ENCODE measurements at regions not wholly inside any gene's neighbourhood (a gene's known extent, or its start where the extent isn't known, plus 50 kb on each side); places are given as distances from the start of the nearest gene placed in this dataset.

- DNase-seq (ENCODE audit: low read depth), result no peak
- no peak overlapping the region for H3K4me3 ChIP-seq (ENCODE audit: low read depth, low read length)
Observed at GRCh38 chr16:76791151-76791550, 399.8 kb upstream of the MON1B start.

GRCh38 chr16:76796416-76796815 is 394.6 kb upstream of the MON1B start:
- H3K4me3 ChIP-seq (ENCODE audit: low read depth, low read length), result no peak overlapping the region
- no peak for DNase-seq (ENCODE audit: low read depth)

GRCh38 chr16:76796978-76797377 is 394.0 kb upstream of the MON1B start:
- H3K4me3 ChIP-seq (ENCODE audit: low read depth, low read length), result no peak overlapping the region
- no peak for DNase-seq (ENCODE audit: low read depth)

- no peak overlapping the region for H3K4me3 ChIP-seq (ENCODE audit: low read depth, low read length)
- no peak for DNase-seq (ENCODE audit: low read depth)
Observed at GRCh38 chr16:76797457-76797856, 393.5 kb upstream of the MON1B start.

- no peak overlapping the region for H3K4me3 ChIP-seq (ENCODE audit: low read depth, low read length)
- no peak for DNase-seq (ENCODE audit: low read depth)
Observed at GRCh38 chr16:76800196-76800595, 390.8 kb upstream of the MON1B start.

- no peak for DNase-seq (ENCODE audit: low read depth)
Observed at GRCh38 chr16:76801357-76801756, 389.6 kb upstream of the MON1B start.

GRCh38 chr16:76816475-76816874 is 374.5 kb upstream of the MON1B start:
- no peak overlapping the region for H3K4me3 ChIP-seq (ENCODE audit: low read depth, low read length)
- DNase-seq (ENCODE audit: low read depth), result no peak

More at GRCh38 chr16:76801357-76801756, 389.6 kb upstream of the MON1B start:
- no peak overlapping the region for H3K4me3 ChIP-seq (ENCODE audit: low read depth, low read length)

- no peak for DNase-seq (ENCODE audit: low read depth)
- H3K4me3 ChIP-seq (ENCODE audit: low read depth, low read length), result no peak overlapping the region
Observed at GRCh38 chr16:76818606-76819181, 372.3 kb upstream of the MON1B start.

- DNase-seq (ENCODE audit: low read depth), result no peak
- H3K4me3 ChIP-seq (ENCODE audit: low read depth, low read length), result no peak overlapping the region
Observed at GRCh38 chr16:76819226-76819916, 371.6 kb upstream of the MON1B start.

- no peak overlapping the region for H3K4me3 ChIP-seq (ENCODE audit: low read depth, low read length)
- no peak for DNase-seq (ENCODE audit: low read depth)
Observed at GRCh38 chr16:76824221-76824620, 366.8 kb upstream of the MON1B start.

GRCh38 chr16:76824791-76825190 is 366.2 kb upstream of the MON1B start:
- H3K4me3 ChIP-seq (ENCODE audit: low read depth, low read length), result no peak overlapping the region
- DNase-seq (ENCODE audit: low read depth), result no peak

GRCh38 chr16:76835339-76835738 is 355.7 kb upstream of the MON1B start:
- no peak overlapping the region for H3K4me3 ChIP-seq (ENCODE audit: low read depth, low read length)
- DNase-seq (ENCODE audit: low read depth), result no peak

GRCh38 chr16:76835779-76836300 is 355.1 kb upstream of the MON1B start:
- no peak overlapping the region for H3K4me3 ChIP-seq (ENCODE audit: low read depth, low read length)
- DNase-seq (ENCODE audit: low read depth), result no peak

GRCh38 chr16:76837872-76838271 is 353.1 kb upstream of the MON1B start:
- DNase-seq (ENCODE audit: low read depth), result no peak
- H3K4me3 ChIP-seq (ENCODE audit: low read depth, low read length), result no peak overlapping the region

GRCh38 chr16:76854234-76854633 is 336.8 kb upstream of the MON1B start:
- no peak for DNase-seq (ENCODE audit: low read depth)
- no peak overlapping the region for H3K4me3 ChIP-seq (ENCODE audit: low read depth, low read length)

GRCh38 chr16:76856112-76856511 is 334.9 kb upstream of the MON1B start:
- no peak overlapping the region for H3K4me3 ChIP-seq (ENCODE audit: low read depth, low read length)
- no peak for DNase-seq (ENCODE audit: low read depth)

- no peak overlapping the region for H3K4me3 ChIP-seq (ENCODE audit: low read depth, low read length)
- DNase-seq (ENCODE audit: low read depth), result no peak
Observed at GRCh38 chr16:76857402-76857801, 333.6 kb upstream of the MON1B start.

GRCh38 chr16:76862901-76863300 is 328.1 kb upstream of the MON1B start:
- DNase-seq (ENCODE audit: low read depth), result no peak

GRCh38 chr16:76866994-76867393 is 324.0 kb upstream of the MON1B start:
- no peak overlapping the region for H3K4me3 ChIP-seq (ENCODE audit: low read depth, low read length)
- no peak for DNase-seq (ENCODE audit: low read depth)

More at GRCh38 chr16:76862901-76863300, 328.1 kb upstream of the MON1B start:
- H3K4me3 ChIP-seq (ENCODE audit: low read depth, low read length), result no peak overlapping the region

GRCh38 chr16:76875898-76876297 is 315.1 kb upstream of the MON1B start:
- no peak overlapping the region for H3K4me3 ChIP-seq (ENCODE audit: low read depth, low read length)
- no peak for DNase-seq (ENCODE audit: low read depth)

GRCh38 chr16:76879420-76879819 is 311.6 kb upstream of the MON1B start:
- no peak overlapping the region for H3K4me3 ChIP-seq (ENCODE audit: low read depth, low read length)
- DNase-seq (ENCODE audit: low read depth), result no peak
